Left lung (tissue), 4 donors: ENCODE measurements at regions not wholly inside any gene's neighbourhood (a gene's known extent, or its start where the extent isn't known, plus 50 kb on each side); places are given as distances from the start of the nearest gene placed in this dataset.
A peak's percentile ranks its signal among the peaks of the same experiment; 100 is the strongest.
"Not testable (repeated sequence)": the region's sequence is repeated elsewhere in the genome, so short reads cannot be mapped to it uniquely, and the experiment has no call there.

ENCODE experiments used
- ATAC-seq: fragments of 200-7000 bp; cut with Tn5 transposase; one replicate; pipeline ENCODE4 v1.9.1; 2020; ENCODE audit warnings: moderate library complexity
- DNase-seq, 4 donors: peaks; one replicate each; pipeline ENCODE4 v3.0.0-alpha.2; 2013 to 2020
- H3K27ac ChIP-seq, 2 donors: fragments of 200-600 bp; sonication (generic) in 1 of 2; one replicate each; pipeline versions ENCODE4 v1.5.0 to v1.8.0; 2020 to 2021
- H3K27me3 ChIP-seq, 2 donors: fragments of 200-600 bp; sonication (generic) in 1 of 2; one replicate each; pipeline versions ENCODE4 v1.5.0 to v1.8.0; 2020 to 2021
- H3K36me3 ChIP-seq, 2 donors: fragments of 200-600 bp; sonication (generic) in 1 of 2; one replicate each; pipeline versions ENCODE4 v1.5.0 to v1.8.0; 2020 to 2021
- H3K4me1 ChIP-seq, 2 donors: fragments of 200-600 bp; one replicate each; pipeline ENCODE4 v1.8.0; 2021
- H3K4me3 ChIP-seq, 2 donors: fragments of 200-600 bp; sonication (generic) in 1 of 2; one replicate each; pipeline versions ENCODE4 v1.5.0 to v1.8.0; 2020 to 2021; ENCODE audit warnings: mild to moderate bottlenecking in 1 of 2
- H3K9me3 ChIP-seq, 2 donors: fragments of 200-600 bp; sonication (generic) in 1 of 2; one replicate each; pipeline versions ENCODE4 v1.5.0 to v1.8.0; 2020 to 2021
- intact Hi-C, 2 donors: fragments of 100-400 bp; cut with DNase I; formaldehyde crosslinking; loops; one replicate each; pipeline versions ENCODE4 v1.11.2 to v1.14.2; 2022
- TF ChIP-seq, protein P1 (sequence below), 2 donors: fragments of 200-600 bp; sonication (generic) in 1 of 2; IDR thresholded peaks; one replicate each; pipeline versions ENCODE4 v1.5.0 to v1.8.0; 2021; ENCODE audit warnings: antibody characterized with exemption in 2 of 2
- donor health status: DM: no; HTN: yes; CAD: no.
- donor health status: DM: no; HTN: no; CAD: no.

DNA sequence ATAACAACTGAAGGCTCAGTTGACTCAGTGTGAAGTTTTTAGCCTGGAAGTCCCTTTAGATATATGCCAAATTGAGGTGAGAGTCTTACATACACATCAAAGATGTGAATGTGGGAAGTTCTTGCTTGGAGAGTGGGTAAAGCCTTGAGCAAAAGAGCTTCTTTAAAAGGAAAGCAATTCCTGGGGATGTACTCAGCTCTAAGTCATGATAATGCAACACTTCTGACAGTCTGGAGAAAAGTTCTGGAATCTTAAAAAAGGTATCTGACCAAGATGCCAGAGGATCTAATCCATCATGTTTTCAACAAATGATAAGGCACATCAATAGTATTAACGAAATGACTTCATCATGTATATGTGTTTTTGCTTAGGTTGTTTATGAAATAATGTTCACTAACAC is 351.2 kb downstream of the CDH19 start:
- no peaks in the 10 kb centered on the region for H3K27me3 ChIP-seq
- intact Hi-C loops: no loop called here
- H3K36me3 ChIP-seq: no peaks in the 10 kb centered on the region
- TF ChIP-seq, protein P1, sequence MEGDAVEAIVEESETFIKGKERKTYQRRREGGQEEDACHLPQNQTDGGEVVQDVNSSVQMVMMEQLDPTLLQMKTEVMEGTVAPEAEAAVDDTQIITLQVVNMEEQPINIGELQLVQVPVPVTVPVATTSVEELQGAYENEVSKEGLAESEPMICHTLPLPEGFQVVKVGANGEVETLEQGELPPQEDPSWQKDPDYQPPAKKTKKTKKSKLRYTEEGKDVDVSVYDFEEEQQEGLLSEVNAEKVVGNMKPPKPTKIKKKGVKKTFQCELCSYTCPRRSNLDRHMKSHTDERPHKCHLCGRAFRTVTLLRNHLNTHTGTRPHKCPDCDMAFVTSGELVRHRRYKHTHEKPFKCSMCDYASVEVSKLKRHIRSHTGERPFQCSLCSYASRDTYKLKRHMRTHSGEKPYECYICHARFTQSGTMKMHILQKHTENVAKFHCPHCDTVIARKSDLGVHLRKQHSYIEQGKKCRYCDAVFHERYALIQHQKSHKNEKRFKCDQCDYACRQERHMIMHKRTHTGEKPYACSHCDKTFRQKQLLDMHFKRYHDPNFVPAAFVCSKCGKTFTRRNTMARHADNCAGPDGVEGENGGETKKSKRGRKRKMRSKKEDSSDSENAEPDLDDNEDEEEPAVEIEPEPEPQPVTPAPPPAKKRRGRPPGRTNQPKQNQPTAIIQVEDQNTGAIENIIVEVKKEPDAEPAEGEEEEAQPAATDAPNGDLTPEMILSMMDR (IDR thresholded peaks at IDR 0.05): no peak
- no peak for DNase-seq
- H3K4me3 ChIP-seq: no peak overlapping the region
- H3K27ac ChIP-seq: no peak overlapping the region
- no peaks in the 10 kb centered on the region for H3K9me3 ChIP-seq
- ATAC-seq: no peak
- H3K4me1 ChIP-seq: no peaks in the 10 kb centered on the region

DNA sequence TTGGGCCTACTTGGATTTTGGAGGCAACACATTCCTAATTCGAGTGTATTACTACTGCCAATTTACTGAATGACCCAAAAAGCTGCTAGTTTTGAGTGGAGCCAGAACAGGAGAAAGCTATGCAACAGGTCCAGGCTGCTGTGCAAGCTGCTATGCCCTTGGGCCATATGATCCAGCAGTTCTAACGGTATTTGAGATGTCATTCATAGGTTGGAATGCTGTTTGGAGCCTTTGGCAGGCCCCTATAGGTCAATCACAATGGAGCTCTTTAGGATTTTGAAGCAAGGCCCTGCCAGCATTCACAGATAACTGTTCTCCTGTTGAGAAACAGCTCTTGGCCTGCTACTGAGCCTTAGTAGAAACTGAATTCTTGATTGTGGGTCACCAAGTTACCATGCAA is 368.7 kb downstream of the CDH19 start:
- TF ChIP-seq, protein P1 (IDR thresholded peaks at IDR 0.05): no peak

DNA sequence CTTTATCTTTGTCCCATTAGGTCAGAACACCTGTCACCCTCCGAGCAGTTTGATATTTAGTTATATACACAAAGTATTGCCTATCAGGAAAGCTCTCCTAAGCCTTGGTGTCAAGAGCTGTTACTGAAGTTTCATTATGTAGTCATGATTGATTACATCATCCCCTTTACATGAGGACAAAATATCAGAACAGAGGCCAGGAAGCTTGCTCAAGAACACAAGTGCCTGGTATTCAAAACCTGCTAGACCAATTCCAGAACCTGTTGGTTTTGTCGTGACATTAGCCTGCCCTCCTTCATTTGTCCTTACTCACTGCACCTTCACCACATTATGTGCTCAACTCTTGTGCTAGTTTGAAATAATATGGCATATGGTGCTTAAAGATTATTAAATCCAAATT is 377.1 kb downstream of the CDH19 start:
- H3K36me3 ChIP-seq: no peaks in the 10 kb centered on the region
- H3K27me3 ChIP-seq: no peaks in the 10 kb centered on the region
- ATAC-seq (peak; percentile 86), DNase-seq (peak in 1 of 4 donors; percentile 5)
- no peak overlapping the region for H3K27ac ChIP-seq
- H3K4me1 ChIP-seq: no peaks in the 10 kb centered on the region
- TF ChIP-seq, protein P1 (IDR thresholded peaks at IDR 0.05): no peak
- H3K4me3 ChIP-seq: no peak overlapping the region
- peaks cover 0 to 5% of the 10 kb centered on the region in 2 donors for H3K9me3 ChIP-seq
- intact Hi-C loops: no loop called here

More for the DNA sequence above, 368.7 kb downstream of the CDH19 start:
- no peak overlapping the region for H3K4me3 ChIP-seq
- H3K4me1 ChIP-seq: no peaks in the 10 kb centered on the region
- intact Hi-C loops: no loop called here
- H3K27ac ChIP-seq: no peak overlapping the region
- no peak for ATAC-seq
- H3K27me3 ChIP-seq: no peaks in the 10 kb centered on the region
- H3K9me3 ChIP-seq: no peaks in the 10 kb centered on the region
- DNase-seq: no peak
- no peaks in the 10 kb centered on the region for H3K36me3 ChIP-seq

DNA sequence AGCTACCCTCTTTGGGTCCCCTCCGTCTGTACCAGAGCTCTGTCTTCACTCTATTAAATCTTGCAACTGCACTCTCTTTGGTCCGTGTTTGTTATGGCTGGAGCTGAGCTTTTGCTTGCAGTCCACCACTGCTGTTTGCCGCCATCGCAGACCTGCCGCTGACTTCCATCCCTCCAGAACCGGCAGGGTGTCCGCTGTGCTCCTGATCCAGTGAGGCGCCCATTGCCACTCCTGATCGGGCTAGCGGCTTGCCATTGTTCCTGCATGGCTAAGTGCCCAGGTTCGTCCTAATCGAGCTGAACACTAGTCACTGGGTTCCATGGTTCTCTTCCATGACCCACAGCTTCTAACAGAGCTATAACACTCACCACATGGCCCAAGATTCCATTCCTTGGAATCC is 380.6 kb downstream of the CDH19 start:
- H3K27me3 ChIP-seq, H3K4me3 ChIP-seq, H3K4me1 ChIP-seq, ATAC-seq, H3K9me3 ChIP-seq, intact Hi-C loops, H3K36me3 ChIP-seq, H3K27ac ChIP-seq: not testable (repeated sequence)
- DNase-seq: peak in 1 of 4 donors; percentile 39

DNA sequence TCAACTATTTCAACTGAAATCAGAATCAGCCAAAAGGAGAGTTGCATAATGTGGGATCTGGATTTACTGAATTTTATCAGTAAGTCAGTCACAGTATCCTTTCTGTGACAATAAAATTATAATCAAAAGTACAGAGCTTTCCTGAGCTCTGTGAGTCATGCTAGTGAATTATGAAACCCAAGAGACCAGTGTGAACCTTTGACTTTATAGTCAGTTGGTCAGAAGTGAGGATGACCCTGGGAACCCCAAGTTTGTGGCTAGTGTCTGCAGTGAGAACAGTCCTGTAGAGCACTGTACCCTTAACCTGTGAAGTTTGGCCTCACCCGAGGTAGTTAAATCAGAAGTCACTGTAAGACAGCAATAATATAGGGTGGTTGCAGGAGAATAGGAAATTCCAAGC is 381.7 kb downstream of the CDH19 start:
- no peak overlapping the region for H3K4me3 ChIP-seq
- H3K4me1 ChIP-seq: no peaks in the 10 kb centered on the region
- peaks cover 0 to 5% of the 10 kb centered on the region in 2 donors for H3K9me3 ChIP-seq
- H3K27me3 ChIP-seq: no peaks in the 10 kb centered on the region
- no peaks in the 10 kb centered on the region for H3K36me3 ChIP-seq
- no peak for DNase-seq
- ATAC-seq: no peak
- no peak overlapping the region for H3K27ac ChIP-seq
- intact Hi-C loops: no loop called here
- TF ChIP-seq, protein P1 (IDR thresholded peaks at IDR 0.05): no peak

DNA sequence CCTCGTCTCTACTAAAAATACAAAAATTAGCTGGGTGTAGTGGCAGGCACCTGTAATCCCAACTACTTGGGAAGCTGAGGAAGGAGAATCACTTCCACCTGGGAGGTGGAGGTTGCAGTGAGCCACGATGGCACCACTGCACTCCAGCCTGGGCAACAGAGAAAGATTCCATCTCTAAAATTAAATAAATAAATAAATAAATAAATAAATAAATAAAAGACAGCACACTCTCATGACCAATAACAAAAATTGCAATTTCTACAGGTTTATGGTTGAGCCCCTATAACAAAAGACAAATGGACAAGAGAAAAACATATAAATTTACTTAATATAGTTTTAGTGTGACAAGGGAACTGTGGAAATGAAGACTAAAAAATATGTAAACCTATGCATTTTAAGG is 384.1 kb downstream of the CDH19 start:
- TF ChIP-seq, protein P1 (IDR thresholded peaks at IDR 0.05): no peak
- Histone ChIP-seq H3K27ac (no peak overlapping the region), H3K27me3 (no peaks in the 10 kb centered on the region), H3K9me3 (peaks cover 0 to 5% of the 10 kb centered on the region in 2 donors), H3K4me3 (no peak overlapping the region), H3K36me3 (no peaks in the 10 kb centered on the region), H3K4me1 (no peaks in the 10 kb centered on the region)
- intact Hi-C loops: no loop called here
- no peak for DNase-seq
- ATAC-seq: no peak
